HG02884 (cell line): ENCODE measurements at regions not wholly inside any gene's neighbourhood (a gene's known extent, or its start where the extent isn't known, plus 50 kb on each side); places are given as distances from the start of the nearest gene placed in this dataset.

Source experiments
- ATAC-seq: cut with Tn5 transposase; IDR thresholded peaks from one replicate; pipeline ENCODE4 v1.9.1; 2021; ENCODE audit warnings: mild to moderate bottlenecking, moderate library complexity; ENCODE audit not compliant: unreplicated experiment

DNA sequence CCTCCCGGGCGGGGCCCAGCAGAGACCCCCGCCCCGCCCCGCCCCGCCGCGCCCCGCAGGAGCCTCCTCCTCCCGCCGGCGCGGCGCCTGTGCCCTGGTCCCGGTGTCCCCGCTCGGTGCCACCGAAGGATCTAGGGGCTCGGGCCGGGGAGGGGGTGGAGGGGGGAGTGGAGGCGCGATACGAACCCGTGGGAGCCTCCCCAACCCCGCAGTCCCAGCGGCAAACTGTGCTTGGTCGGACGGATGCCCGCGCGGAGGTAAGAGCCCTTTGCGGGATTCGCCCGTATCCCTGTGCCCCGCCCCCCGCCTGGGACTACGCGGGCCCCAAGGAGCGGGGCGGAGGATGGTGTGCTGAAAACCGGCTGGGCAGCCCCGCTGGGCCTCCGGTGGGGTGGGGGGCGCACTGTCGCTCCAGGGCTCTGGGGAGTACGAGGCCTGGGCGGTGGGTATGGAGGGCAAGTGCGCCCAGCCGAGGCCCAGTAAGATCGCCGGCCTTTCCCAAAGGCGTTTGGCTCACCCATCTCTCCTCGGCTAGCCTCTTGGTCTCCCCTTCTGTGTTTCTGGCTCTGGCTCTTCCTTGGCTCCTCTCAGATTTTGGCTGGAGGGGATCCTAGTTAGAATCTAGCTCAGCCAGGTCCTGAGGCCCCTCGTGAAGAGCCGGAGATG lies 65.6 kb upstream of the POLG start:
- ATAC-seq: no peak

GRCh38 chr15:89399238-89400115 lies 64.9 kb upstream of the POLG start:
- ATAC-seq: peak; percentile 53

- no peak for ATAC-seq
Measured at GRCh38 chr15:89398896-89399237, 64.2 kb upstream of the POLG start.

GRCh38 chr15:89397653-89398023 lies 63.0 kb upstream of the POLG start:
- ATAC-seq: no peak

GRCh38 chr15:89396723-89397652 lies 62.4 kb upstream of the POLG start:
- ATAC-seq: no peak

- ATAC-seq: no peak
Measured at GRCh38 chr15:89395996-89396395, 61.4 kb upstream of the POLG start.

- ATAC-seq: no peak
Measured at GRCh38 chr15:89395461-89395871, 60.8 kb upstream of the POLG start.

DNA sequence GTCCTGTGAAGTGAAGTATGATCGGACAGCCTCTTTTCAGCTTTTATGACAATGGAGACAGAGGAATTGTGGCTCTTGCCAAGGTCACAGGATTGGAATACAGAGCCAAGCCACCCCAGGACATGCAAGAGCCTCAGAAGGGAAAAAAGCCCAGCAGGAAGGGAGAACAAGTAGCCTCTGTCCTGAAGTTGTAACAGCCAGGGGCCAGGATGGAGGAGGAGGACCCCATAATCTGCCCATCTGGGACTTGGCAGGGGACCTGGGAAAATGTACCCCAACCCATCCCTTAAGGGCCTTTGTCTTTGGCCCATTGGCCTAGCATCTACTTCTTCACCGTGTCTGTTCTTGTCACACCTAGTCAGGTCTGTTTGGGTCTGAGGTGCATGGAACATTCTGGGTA lies 60.4 kb upstream of the POLG start:
- no peak for ATAC-seq

- ATAC-seq: no peak
Measured at GRCh38 chr15:89393056-89393455, 58.4 kb upstream of the POLG start.

DNA sequence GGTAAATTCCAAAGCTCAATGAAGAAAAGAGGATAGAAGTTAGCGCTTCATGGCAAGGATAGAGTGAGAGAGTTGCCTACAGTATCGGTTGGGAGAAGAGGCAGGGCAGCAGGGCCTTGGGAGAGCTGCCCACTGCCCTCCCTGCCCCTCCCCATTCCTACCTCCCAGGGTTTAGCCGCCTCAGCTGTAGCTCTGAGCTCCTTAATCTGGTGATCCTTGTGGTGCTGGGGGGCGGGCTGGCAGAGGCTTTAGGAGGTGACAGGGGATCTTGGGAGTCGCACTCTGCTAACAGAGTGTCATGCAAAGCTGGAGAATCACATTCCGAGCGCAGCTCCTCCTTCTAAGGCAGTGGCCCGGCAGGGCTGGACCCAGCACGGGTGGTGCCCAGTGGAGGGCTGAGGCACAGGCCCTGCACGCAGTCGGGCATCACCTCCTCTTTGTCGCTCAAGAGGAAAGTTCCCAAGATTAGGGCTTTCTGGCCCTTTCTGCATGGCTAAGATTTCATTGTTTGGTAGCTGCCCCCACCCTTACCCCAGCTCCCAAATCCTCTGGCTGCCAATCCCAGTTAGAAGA lies 57.1 kb upstream of the POLG start:
- ATAC-seq: no peak

DNA sequence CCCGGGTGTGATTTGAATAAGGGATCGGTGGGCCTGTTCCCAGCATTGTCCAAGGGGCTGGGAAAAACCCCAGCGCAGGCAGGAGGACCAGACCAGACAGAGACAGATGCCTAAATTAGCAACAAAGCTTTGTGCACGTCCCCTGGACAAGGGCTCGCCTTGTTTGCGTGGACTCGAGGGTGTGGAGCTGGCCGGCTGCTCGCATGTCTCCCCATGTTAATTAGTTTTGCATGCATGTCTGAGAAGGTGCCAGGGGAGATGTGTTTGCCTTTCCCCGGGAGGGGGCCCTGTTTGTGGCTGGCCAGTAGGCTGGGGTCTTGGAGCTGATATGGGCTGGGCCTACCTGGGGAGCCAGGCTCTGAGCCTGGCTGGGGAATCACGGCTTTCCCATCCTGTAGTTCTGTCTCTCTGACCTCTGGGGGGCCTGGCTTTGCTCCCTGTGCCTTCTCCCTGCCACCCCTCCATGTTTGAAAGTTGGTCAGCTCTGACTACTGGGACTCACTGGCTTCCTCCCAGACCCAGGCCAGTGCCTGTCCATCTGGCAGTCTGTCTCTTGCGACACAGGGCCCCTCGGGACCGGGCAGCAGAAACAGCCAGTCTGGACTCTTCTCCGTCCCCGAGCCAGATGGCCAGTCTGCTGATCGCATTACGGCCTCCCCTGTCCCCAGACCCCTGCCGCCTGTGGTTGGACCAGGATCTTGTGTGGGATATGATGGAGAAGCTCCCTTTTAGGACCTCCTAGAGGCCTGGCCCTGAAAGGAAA lies 55.4 kb upstream of the POLG start:
- ATAC-seq: no peak

GRCh38 chr15:89387140-89387903 lies 52.7 kb upstream of the POLG start:
- ATAC-seq: no peak

DNA sequence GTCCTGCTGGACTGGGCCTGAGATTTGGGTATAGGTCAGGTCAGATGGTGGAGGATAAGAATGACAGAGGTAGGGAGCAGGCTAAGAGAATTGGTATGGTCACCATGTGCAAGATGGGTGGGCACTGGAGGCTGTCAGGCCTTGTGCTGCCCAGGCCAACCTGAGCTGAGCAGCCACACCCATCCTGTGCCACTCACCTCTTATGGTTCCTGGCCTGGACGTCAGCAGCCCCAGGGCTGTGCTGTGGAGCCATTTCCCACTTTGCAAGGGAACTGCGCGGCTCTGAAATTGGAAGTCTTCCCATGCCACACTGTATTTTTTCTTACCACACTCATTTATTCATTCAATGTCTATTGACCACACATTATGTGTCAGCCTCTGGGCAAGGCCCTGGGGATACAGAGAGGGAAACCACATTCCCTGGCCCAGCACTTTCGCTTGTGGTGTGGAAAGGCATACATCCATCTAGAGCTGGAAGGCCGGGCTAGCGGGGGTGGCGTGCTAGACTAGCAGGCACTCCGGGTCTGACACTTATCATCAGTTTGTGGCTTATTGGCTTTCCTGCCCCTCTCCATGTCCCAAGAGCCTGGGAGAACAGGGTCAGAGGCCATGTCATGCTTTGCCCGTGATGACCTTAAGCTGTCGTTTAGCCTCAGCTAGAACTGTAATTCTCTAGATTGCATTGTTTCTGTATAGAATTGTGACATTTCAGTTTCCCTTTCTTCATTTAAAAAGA lies 51.1 kb upstream of the POLG start:
- no peak for ATAC-seq
